ENCODE measurements at regions not wholly inside any gene's neighbourhood (a gene's known extent, or its start where the extent isn't known, plus 50 kb on each side); places are given as distances from the start of the nearest gene placed in this dataset.
"Not testable (repeated sequence)": the region's sequence is repeated elsewhere in the genome, so short reads cannot be mapped to it uniquely, and the experiment has no call there.

- DNase-seq = no peak
Measured at GRCh38 chr12:92259696-92260251, 114.1 kb upstream of the BTG1 start.

DNA sequence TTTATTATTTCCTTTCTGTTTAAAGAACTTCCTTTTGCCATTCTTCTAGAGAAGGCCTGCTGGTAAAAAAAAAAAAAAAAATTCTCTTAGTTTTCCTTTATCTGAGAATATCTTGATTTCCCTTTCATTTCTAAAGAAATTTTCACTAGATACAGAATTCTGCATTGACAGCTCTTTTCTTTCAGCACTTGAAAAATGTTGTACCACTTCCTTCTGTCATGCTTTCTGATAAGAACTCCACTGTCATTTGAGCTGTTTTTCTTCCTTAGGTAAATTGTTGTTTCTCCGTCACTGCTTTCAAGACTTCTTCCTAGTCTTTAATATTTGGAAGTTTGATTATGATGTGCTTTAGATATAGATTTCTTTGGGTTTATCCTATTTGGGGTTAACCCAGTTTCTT is 113.6 kb upstream of the BTG1 start:
- DNase-seq = no peak

DNA sequence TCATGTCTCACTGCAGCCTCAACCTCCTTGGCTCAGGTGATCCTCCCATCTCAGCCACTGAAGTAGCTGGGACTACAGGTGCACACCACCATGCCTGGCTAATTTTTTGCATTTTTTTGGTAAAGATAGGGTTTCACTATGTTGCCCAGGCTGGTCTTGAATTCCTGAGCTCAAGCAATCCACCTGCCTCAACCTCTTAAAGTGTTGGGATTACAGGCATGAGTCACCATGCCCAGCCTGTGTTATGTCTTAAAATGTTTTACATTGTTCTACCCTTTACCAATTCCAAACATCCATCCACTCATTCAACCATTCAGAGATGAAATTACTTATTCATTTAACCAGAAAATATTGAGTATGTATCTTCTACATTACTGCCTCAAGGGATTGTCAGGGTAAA is 111.6 kb upstream of the BTG1 start:
- no peak for DNase-seq

DNA sequence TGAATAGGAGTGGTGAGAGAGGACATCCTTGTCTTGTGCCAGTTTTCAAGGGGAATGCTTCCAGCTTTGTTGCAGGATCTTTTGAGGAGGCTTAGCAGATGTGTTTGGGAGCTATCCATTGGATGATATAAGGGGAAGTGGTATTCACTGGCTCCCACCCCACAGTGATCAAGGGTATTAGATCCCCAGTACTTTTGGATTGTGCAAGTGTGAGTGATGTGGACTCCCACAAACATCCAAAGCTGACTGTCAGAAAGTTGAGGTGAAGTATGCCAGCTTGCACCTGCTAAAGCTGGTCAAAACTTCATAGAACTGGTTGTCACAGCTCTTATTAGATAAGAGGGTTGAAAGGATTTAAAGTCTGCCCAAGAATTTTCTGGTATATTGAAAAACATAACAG is 110.1 kb upstream of the BTG1 start:
- DNase-seq = peak; percentile 31

DNA sequence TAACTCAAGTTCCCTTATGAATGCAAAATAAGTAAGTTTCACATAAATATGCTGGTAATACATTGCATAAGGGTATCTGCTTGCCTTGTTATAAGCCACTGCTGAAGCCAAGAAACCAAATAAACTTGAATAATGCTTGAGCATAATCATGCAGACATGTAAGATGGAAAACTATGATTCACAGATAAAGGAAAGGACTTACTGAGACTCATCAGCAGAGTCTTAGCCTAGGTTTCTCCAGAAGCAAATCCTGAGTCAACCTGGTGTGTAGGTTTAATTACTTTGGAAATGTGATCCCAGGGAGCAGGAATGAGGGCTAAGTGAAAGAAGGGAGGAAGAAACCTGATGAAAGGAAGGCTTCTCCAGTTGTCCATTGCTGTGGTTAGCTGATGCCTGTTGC is 107.7 kb upstream of the BTG1 start:
- no peak for DNase-seq

DNA sequence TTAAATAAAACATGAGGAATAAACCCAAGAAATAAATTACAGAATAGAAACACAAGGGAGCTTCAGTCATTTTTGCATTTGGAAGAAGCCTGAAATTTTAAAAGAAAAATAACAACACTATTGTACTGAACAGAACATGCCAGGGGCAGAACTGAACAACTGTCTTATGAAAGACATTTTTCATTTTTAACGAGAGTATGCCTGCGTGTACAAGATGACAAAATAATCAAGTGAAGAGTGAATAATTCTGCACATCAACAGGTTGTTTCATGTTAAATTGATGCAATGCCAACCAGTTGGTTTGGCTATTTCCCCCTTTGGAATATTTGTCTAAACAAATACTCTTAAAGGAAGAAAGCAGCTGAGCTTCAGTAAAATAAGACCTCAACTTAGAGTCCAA is 103.3 kb upstream of the BTG1 start:
- no peak for DNase-seq

DNA sequence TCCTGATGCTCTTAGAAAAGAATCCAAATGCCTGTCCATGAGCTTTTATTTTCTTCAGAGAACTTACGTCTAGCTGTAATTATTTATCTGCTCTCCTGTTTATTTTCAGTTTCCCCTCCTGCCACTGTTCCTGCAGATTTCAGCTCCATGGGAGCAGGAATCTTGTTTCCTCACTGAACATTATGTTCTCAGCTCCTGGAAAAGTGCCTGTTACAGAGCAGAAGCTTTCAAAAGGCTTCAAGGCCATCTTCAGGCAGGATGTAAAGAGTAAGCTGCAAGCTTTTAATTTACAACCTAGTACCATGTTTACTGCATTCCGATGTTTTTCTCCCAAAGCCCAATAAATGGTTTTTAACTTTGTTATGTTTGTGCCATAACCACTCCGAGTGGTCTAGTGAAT is 98.4 kb upstream of the BTG1 start:
- peak; percentile 84 for DNase-seq

DNA sequence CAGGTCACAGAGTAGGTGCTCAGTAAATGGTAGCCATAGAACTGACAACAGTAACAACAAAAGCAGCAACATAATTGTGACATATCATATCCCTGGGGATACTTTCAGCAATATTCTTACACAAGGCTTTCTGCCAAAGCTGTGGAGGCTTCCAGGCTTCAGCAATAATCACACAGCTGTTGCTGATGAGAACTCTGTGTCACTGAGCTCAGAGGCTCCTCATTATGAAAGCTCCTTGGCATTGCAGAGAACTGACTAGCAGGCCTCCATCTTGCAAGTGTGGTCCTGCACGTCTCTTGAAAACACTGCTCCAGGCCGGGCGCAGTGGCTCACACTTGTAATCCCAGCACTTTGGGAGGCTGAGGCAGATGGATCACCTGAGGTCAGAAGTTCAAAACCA is 97.3 kb upstream of the BTG1 start:
- peak; percentile 79 for DNase-seq

GRCh38 chr12:92237762-92238523 is 92.3 kb upstream of the BTG1 start:
- no peak for DNase-seq

DNA sequence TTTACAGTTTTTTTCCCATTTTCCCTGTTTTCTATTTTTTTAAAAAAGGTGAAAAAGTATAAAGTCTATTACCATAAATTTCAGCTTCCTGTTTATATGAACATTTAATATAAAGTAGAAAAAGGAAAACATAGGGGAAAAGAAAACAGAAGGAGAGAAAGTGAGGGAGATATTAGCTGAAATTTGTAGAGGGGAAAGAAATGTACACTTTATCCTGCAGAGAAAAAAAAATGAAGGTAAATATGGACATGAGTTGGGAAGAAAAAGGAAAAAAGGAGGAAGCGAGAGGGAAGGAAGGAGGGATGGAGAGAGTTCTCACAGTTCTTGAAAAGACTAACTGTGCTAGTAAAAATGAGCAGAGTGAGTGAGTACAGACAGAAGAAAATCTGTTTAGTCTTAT is 91.6 kb upstream of the BTG1 start:
- DNase-seq = no peak

GRCh38 chr12:92235703-92236472 is 90.2 kb upstream of the BTG1 start:
- DNase-seq = no peak

DNA sequence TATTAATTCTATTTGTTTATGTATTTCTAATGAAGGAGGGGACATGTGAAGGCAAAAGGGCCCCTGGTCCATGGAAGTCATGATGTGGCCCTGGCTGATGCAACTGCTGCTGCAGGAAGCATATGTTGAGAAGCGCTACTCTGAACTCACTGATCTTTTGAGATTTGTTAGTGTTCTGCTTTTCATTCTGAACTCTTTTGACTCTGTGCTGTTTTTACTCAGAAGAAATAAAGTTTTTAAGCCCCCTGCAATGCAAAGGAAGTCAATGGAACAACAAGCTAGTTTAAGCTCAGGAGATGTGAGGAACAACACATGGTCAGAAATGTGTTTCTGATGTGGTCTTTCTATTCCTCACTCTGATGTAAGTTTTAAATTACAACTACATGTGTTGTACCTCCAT is 88.9 kb upstream of the BTG1 start:
- DNase-seq = no peak

DNA sequence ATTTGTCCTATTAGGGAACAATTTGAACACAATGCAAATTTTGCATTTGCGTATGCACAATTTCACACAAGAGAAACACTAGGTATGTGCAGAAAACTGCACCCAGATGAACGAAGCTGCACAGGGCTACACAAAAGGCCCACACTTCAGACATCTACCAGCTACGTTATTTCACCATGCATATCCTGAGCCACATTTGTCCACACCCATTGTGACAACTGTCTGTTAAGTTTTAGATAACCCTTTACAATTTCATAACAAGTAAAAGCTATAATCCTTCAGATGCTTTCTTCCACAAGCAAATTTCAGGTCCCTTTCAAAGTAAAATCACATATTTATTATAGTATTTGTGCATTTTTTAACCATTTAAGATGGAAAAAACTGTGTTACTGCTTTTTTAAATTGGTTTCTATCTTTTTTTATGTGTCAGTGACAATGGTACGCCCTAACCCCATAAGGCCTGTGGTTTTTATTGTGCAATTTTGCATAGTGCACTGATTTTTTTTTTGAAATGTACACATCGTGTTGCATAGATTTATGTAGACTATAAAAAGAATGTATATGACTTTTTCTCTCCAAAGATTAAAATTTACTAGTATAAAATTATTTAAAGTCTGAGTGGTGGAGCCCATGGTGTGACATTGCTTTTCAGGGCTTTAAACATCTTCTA is 87.8 kb upstream of the BTG1 start:
- no peak for DNase-seq

DNA sequence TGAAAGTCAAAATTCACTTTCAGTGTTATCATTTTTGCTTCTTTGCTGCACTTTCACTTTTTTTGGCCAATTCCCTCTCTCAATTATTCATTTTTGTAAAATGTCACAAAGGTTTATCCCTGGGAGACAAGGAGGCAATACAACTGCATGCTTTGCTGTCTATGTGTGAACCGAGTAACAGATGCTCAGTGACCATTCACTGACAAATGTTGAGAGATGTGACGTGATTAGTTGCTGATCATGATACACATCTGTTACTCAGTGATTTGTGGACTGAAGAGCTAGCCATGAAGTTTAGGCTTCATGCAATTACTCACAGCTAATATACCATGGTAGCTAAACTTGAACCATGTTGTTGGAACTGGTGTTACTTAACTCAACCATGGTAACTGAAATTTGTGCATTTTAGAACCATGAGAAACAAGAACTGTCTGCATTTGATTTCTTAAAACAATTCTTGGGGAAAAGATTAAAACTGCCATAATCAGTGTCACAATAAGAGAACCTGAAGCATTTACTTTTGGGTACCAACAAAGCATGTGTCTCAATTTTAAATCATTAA is 86.8 kb upstream of the BTG1 start:
- DNase-seq = peak; percentile 65

GRCh38 chr12:92231945-92232344 is 86.3 kb upstream of the BTG1 start:
- DNase-seq = peak; percentile 59

- DNase-seq = not testable (repeated sequence)
Measured at GRCh38 chr12:92231532-92231931, 85.9 kb upstream of the BTG1 start.

GRCh38 chr12:92229381-92229780 is 83.7 kb upstream of the BTG1 start:
- peak; percentile 44 for DNase-seq

DNA sequence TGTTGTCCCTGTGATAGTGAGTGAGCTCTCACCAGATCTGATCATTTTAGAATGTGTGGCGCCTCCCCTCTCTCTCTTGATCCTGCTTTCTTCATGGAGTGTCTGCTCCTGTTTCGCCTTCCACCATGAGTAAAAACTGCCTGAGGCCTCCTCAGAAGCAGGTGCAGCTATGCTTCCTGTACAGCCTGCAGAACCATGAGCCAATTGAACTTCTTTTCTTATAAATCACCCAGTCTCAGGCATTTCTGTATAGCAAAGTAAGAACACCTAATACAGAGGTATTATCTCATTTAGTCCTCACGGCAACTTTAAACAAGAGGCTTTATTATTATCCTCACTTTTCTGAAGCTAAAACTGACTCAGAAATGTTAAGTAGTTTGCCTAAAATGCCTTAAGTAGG is 81.3 kb upstream of the BTG1 start:
- DNase-seq = no peak

GRCh38 chr12:92226071-92226661 is 80.5 kb upstream of the BTG1 start:
- peak; percentile 44 for DNase-seq

DNA sequence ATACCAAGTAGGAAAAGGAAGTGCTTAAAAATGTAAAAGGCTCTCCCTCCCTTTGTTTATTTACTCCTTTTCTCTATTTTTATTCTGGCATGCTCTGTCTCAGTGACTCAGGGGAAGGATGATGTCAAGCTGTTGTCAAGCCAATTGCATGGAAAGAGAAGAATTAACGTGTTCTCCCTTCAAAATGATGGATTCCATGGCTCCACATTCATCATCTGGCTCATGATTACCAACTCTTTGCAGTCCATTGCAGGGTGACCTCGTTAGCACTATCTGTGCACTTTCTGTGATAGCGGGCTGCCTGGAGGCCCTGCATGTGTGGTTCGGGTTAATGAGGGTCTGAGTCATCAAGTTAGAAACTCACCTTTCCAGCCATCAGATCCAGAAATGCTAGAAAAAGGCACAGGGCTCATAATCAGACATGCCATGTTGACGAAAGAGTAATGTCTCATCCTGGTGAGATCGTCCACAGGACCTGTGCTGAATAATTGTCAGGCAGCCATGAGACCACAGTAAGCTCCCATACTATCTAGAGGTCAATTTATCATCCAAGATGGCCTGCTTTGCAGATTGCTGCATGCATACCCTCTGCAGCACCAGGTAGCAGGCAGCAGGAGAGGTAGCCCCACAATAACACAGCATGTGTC is 79.2 kb upstream of the BTG1 start:
- DNase-seq = peak; percentile 60

DNA sequence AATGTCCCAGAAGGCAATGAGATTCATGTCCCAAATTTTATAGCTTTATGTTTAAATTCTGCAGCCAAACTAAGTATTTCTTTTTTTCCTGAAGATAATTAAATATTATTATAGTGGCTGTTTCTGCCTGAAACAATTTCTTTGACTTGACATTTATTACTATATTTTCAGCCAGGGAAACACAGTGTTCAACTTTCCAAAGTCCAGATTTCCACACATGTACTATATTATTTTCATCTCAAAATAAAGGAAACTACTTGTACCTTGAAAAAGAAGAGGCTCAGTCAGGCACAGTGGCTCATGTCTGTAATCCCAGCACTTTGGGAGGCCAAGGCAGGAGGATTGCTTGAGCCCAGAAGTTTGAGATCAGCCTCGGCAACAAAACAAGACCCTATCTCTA is 77.8 kb upstream of the BTG1 start:
- DNase-seq = no peak
